H1 (cell line): ENCODE measurements at regions not wholly inside any gene's neighbourhood (a gene's known extent, or its start where the extent isn't known, plus 50 kb on each side); places are given as distances from the start of the nearest gene placed in this dataset.
A peak's percentile ranks its signal among the peaks of the same experiment; 100 is the strongest.

Experiments used
- BACH1 ChIP-seq: IDR thresholded peaks from 2 replicates; pipeline ENCODE4 v1.6.1; 2012; ENCODE audit warnings: low read length, improper control_type of control experiment
- EP300 ChIP-seq, 2 experiments: IDR thresholded peaks; 1 replicate in 1 of 2; 2 replicates in 1 of 2; pipeline ENCODE4 v1.6.1; 2011 to 2012; ENCODE audit warnings: low read depth in 2 of 2, low read length in 2 of 2, mild to moderate bottlenecking in 2 of 2, borderline replicate concordance in 1 of 2, inconsistent platforms in 1 of 2, moderate library complexity in 1 of 2
- HDAC2 ChIP-seq, 2 experiments: fragments of 300-600 bp in 1 of 2; sonication (generic) in 1 of 2; IDR thresholded peaks; 2 replicates each; pipeline ENCODE4 v1.6.1; 2011 to 2012; ENCODE audit warnings: low read depth in 2 of 2, low read length in 2 of 2, mild to moderate bottlenecking in 2 of 2, moderate library complexity in 2 of 2, borderline replicate concordance in 1 of 2, inconsistent platforms in 1 of 2
- JUN ChIP-seq: IDR thresholded peaks from 2 replicates; pipeline ENCODE4 v1.6.1; 2011; ENCODE audit warnings: low read depth, mild to moderate bottlenecking, improper control_type of control experiment, low read length
- NANOG ChIP-seq: IDR thresholded peaks from 2 replicates; pipeline ENCODE4 v1.6.1; 2011; ENCODE audit warnings: low read length, low read depth, mild to moderate bottlenecking, inconsistent platforms; ENCODE audit not compliant: insufficient read depth, poor library complexity, severe bottlenecking
- TEAD4 ChIP-seq: IDR thresholded peaks from 2 replicates; pipeline ENCODE4 v1.6.1; 2012; ENCODE audit warnings: low read depth, low read length, inconsistent platforms, mixed read lengths
- TF ChIP-seq, protein P1 (sequence below): fragments of 300-600 bp; sonication (generic); IDR thresholded peaks from 2 replicates; pipeline ENCODE4 v1.7.1; 2012; ENCODE audit warnings: low read length, moderate library complexity, mild to moderate bottlenecking, inconsistent platforms; ENCODE audit not compliant: insufficient replicate concordance

DNA sequence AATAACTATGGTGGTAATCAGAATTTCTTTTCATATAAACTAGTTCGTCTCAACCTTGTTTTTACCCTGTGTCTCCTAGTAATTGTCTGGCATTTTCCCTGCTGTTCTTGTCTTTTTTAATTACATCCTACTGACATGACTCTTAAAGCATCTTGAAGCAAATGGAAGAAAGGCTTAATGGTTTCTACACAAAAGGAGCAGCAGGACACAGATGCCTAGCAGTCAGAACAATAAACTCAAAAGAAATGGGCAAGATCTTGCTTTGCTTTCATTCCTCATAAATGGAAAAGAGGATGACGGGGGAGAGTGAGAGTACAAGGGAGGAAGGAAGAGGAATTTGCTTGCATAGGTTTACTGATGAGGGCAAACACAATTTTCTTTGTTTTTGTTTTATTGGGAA lies 293.2 kb upstream of the EMCN start (continued):
- TF ChIP-seq, protein P1, sequence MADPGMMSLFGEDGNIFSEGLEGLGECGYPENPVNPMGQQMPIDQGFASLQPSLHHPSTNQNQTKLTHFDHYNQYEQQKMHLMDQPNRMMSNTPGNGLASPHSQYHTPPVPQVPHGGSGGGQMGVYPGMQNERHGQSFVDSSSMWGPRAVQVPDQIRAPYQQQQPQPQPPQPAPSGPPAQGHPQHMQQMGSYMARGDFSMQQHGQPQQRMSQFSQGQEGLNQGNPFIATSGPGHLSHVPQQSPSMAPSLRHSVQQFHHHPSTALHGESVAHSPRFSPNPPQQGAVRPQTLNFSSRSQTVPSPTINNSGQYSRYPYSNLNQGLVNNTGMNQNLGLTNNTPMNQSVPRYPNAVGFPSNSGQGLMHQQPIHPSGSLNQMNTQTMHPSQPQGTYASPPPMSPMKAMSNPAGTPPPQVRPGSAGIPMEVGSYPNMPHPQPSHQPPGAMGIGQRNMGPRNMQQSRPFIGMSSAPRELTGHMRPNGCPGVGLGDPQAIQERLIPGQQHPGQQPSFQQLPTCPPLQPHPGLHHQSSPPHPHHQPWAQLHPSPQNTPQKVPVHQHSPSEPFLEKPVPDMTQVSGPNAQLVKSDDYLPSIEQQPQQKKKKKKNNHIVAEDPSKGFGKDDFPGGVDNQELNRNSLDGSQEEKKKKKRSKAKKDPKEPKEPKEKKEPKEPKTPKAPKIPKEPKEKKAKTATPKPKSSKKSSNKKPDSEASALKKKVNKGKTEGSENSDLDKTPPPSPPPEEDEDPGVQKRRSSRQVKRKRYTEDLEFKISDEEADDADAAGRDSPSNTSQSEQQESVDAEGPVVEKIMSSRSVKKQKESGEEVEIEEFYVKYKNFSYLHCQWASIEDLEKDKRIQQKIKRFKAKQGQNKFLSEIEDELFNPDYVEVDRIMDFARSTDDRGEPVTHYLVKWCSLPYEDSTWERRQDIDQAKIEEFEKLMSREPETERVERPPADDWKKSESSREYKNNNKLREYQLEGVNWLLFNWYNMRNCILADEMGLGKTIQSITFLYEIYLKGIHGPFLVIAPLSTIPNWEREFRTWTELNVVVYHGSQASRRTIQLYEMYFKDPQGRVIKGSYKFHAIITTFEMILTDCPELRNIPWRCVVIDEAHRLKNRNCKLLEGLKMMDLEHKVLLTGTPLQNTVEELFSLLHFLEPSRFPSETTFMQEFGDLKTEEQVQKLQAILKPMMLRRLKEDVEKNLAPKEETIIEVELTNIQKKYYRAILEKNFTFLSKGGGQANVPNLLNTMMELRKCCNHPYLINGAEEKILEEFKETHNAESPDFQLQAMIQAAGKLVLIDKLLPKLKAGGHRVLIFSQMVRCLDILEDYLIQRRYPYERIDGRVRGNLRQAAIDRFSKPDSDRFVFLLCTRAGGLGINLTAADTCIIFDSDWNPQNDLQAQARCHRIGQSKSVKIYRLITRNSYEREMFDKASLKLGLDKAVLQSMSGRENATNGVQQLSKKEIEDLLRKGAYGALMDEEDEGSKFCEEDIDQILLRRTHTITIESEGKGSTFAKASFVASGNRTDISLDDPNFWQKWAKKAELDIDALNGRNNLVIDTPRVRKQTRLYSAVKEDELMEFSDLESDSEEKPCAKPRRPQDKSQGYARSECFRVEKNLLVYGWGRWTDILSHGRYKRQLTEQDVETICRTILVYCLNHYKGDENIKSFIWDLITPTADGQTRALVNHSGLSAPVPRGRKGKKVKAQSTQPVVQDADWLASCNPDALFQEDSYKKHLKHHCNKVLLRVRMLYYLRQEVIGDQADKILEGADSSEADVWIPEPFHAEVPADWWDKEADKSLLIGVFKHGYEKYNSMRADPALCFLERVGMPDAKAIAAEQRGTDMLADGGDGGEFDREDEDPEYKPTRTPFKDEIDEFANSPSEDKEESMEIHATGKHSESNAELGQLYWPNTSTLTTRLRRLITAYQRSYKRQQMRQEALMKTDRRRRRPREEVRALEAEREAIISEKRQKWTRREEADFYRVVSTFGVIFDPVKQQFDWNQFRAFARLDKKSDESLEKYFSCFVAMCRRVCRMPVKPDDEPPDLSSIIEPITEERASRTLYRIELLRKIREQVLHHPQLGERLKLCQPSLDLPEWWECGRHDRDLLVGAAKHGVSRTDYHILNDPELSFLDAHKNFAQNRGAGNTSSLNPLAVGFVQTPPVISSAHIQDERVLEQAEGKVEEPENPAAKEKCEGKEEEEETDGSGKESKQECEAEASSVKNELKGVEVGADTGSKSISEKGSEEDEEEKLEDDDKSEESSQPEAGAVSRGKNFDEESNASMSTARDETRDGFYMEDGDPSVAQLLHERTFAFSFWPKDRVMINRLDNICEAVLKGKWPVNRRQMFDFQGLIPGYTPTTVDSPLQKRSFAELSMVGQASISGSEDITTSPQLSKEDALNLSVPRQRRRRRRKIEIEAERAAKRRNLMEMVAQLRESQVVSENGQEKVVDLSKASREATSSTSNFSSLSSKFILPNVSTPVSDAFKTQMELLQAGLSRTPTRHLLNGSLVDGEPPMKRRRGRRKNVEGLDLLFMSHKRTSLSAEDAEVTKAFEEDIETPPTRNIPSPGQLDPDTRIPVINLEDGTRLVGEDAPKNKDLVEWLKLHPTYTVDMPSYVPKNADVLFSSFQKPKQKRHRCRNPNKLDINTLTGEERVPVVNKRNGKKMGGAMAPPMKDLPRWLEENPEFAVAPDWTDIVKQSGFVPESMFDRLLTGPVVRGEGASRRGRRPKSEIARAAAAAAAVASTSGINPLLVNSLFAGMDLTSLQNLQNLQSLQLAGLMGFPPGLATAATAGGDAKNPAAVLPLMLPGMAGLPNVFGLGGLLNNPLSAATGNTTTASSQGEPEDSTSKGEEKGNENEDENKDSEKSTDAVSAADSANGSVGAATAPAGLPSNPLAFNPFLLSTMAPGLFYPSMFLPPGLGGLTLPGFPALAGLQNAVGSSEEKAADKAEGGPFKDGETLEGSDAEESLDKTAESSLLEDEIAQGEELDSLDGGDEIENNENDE: peak; percentile 85
- TF ChIP-seq HDAC2 (IDR thresholded peaks at IDR 0.05; ENCODE audit: borderline replicate concordance in 1 of 2, low read depth in 2 of 2, low read length in 2 of 2) (peak in 1 of 2 experiments; percentile 56; a peak in 1 of 4 replicates), TEAD4 (0 out of 2 replicates have a peak, but pooled peaks have one; percentile 3), JUN (no peak), NANOG (peak; percentile 90), EP300 (IDR thresholded peaks at IDR 0.05; ENCODE audit: borderline replicate concordance in 1 of 2, low read depth in 2 of 2, low read length in 2 of 2) (0 out of 3 replicates have a peak, but pooled peaks of 1 of the 2 experiments have one; percentile 31), BACH1 (no peak)
- TF ChIP-seq, all 59 proteins: peak for 5
